Renal cortical epithelial cell (primary cell): ENCODE measurements at regions not wholly inside any gene's neighbourhood (a gene's known extent, or its start where the extent isn't known, plus 50 kb on each side); places are given as distances from the start of the nearest gene placed in this dataset.

ENCODE experiments used
- DNase-seq: peaks from one replicate; pipeline ENCODE4 v3.0.0-alpha.2; 2011; ENCODE audit warnings: low read depth

DNA sequence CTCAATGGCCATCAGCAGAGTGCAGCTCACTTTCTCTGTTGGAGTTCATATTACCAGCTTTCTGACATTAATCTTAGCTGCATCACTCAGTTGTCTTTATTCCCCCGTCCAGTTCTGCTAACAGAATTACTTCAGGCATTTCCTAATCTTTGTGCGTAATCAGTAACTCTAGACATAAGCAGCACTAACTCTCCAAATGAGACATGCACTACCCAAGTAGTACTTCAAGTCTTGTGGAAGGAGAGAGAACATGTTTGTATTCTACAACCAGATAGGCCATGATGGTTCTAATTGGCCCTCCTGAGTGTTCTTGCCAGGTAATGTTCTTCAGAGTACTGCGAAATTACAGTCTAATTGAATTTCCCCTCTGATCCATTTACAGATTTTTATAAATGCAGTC, 448.5 kb upstream of the RPS6KA3 start:
- DNase-seq: no peak

DNA sequence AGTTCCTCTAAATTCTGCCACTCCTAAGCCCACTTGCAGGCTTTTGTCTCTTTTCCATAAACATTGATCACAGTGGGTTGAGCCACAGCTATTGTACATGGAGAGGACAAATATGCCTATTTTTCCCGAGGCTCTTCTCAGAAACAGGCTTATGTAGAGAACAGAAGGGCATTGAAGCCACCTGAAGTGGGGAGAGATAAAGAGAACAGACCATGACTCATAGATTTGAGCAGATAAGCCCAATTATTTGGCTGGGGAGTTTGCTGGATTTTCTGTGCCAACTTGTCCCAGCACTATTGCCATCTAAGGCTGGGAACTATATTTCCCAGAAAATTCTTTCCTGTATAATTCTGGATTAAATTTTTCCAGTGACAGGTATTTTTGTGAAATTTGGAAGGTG, 446.1 kb upstream of the RPS6KA3 start:
- no peak for DNase-seq

DNA sequence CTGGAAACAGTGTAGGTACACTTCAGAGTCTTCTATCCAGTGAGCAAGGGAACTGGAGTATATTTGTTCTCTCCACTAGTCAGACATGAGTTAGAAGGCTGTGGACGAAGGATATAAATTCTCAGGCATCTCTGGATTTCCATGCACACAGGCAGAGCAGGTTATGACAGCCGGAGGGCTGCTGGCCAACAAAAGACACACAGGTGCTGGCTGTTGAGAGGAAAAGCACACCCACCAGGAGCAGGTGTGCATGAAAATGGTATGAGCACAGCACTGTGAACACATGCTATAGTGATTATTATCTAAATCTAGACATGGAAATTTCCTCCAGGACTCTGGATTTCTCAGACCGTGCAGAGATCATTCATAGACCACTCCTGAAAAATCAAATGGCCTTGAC, 444.7 kb upstream of the RPS6KA3 start:
- DNase-seq: no peak

GRCh38 chrX:20693078-20693477, 426.4 kb upstream of the RPS6KA3 start:
- DNase-seq: peak; percentile 48

DNA sequence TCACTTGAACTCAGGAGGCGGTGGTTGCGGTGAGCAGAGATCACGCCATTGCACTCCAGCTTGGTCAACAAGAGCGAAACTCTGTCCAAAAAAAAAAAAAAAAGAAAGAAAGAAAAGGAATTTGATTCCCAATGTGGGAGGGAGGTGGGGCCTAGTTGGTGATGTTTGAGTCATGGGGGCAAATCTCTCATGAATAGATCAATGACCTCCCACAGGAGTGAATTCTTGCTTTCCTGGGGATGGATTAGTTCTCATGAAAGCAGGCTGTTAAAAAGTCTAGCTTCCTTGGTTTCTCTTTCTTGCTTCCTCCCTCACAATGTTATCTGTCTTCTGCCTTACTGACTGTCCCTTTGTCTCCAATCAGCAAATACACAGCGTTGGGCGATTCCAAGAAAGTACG, 419.5 kb upstream of the RPS6KA3 start:
- no peak for DNase-seq

DNA sequence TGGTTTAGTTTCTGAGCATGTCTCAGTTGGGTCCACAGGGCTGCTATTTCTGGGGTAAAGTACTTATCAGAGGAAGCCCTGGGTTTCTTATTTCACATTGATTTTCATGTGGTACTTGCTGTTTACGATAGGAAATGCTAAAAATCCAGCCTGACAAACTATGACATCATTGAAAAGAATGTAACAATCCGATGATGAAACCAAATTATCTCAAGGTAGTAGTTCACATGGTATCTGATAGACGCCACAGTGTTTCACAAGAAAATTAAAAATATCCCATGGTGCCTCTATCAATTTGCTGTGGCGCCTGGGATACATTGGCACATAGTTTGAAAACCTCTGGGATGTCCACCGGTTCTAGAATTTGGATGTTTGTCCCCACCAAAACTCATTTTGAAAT, 418.9 kb upstream of the RPS6KA3 start:
- DNase-seq: no peak

DNA sequence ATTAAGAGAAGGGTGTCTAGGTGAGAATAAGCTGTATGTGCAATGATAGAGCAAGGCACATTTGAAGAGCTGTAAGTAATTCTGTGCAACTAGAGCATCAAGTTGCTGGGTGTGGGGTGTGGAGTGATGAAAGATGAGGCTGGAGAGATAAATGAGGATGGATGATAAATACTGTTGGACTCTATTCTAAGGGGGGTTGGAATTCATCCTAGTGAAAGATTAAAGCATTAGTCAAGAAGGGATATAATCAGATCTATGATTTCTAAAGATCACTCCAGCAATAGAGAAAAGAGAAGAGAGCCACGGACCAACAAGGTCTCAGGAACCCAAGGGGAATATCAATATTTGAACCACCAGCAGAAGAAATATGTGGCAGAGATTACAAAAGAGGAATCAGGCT, 415.0 kb upstream of the RPS6KA3 start:
- DNase-seq: no peak

DNA sequence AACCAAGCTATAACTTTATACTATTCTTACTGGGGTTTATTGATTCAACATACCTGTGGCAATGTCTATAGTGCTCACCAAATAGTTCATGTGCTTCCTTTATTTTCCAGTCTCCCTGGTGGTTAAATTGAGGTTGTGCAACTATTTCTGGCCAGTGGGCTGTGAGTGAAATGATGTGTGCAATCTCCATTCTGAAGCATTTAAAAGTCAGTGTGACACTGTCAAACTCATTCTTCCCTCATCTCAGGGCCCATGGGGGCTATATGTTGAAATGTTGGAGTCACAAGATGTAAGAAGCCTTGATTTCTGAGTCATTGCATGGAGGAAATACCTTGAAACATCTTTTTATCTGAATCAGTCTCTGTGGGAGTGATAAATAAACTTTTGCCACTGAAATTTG, 414.3 kb upstream of the RPS6KA3 start:
- DNase-seq: peak; percentile 70

DNA sequence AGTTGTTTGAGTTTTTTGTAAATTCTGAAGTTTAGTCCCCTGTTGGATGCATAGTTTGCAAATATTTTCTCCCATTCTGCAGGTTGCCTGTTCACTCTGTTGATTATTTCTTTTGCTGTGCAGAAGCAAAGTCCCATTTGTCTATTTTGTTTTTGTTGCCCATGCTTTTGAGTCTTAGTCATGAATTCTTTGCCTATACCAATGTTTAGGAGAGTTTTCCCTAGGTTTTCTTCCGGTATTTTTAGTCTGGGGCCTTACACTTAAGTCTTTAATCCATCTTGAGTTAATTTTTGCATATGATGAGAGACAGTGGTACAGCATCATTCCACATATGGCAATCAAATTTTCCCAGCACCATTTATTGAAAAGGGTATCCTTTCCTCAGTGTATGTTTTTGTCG, 405.8 kb upstream of the RPS6KA3 start:
- no peak for DNase-seq

DNA sequence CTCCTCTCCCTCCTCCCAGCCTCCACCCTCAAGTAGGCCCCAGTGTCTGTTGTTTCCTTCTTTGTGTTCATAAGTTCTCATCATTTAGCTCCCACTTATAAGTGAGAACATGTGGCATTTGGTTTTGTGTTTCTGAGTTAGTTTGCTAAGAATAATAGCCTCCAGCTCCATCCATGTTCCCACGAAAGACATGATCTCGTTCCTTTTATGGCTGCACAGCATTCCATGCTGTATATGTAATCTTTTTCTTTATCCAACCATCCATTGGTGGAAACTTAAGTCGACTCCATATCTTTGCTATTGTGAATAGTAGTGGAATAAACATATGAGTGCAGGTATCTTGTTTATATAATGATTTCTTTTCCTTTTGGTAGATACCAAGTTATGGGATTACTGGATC, 405.0 kb upstream of the RPS6KA3 start:
- peak; percentile 38 for DNase-seq

GRCh38 chrX:20670611-20671010, 403.9 kb upstream of the RPS6KA3 start:
- no peak for DNase-seq

DNA sequence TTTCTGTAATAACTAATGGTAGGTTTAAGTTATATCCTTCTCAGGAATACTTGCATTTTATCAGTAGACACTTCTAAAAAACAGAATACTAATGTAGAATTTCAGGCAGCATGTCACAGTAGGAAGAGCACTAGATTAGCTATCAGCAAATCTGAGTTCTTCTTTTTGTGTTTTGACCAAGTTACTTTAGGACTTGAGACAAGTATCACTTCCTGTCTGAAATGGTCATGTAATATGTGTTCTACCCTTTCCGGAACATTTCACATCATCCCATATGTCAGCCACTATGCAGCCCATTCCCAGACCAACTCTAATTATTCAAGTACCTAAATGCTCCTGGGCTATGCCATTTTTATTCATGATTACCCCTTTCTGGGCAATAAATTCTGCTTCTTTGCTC, 401.8 kb upstream of the RPS6KA3 start:
- DNase-seq: no peak

DNA sequence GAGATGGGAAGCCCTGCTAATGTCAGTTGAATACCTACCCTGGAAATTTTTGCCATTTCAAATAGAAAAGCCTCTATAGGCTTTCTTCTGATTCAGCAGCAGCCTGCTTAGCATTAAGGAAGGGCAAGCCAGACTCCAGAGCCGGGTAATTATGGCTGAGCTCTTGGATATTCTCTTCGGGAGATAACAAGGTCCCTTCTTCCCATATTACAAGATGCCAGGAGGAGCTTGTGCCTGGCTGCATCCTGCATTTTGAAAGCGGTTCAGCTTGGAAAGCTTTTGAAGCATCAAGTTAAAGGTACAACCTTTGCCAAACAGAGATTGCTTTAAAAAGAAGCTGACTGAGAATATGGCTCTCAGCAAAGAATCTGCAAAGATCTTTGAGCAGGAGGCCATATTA, 399.6 kb upstream of the RPS6KA3 start:
- no peak for DNase-seq

GRCh38 chrX:20665481-20665880, 398.8 kb upstream of the RPS6KA3 start:
- no peak for DNase-seq

DNA sequence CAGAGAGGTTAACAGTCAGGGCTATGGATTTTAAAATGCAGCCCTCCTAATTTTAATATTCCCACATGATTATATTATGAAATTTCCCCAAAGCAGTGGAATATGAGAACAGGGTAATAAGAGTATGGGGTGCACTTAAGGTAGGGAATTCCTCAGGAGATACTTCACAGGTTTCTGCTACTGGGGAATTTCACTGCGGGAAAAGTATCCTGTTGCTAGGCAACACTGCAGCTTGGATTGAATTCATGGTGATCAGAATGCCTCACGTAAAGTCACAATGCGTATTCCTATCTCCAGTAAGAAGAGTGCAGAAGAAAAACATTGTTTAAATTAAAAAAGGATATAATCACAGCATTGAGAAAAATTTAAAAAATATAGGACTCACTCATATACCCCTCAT, 398.1 kb upstream of the RPS6KA3 start:
- peak; percentile 44 for DNase-seq

GRCh38 chrX:20664131-20664530, 397.4 kb upstream of the RPS6KA3 start:
- no peak for DNase-seq

DNA sequence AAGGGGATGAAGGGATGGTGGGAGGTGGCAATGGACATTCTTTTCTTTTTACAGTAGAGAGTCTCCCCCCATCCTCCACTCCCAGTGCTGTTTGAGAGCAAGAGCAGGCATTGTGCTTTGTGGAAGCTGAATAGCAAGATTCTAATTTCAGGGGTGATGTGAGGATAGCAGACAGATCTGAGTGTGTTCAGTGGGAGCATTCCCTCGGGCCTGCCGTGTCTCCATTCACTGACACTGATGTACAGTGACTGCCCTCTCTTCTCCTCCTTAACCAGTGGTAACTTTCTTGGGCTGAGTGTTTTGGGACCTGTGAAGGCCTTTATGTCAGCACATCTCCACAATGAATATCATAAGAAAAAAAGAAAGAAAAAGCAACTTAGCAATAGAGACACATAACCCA, 396.6 kb upstream of the RPS6KA3 start:
- no peak for DNase-seq

GRCh38 chrX:20656721-20657120, 390.0 kb upstream of the RPS6KA3 start:
- DNase-seq: no peak

- peak; percentile 9 for DNase-seq
These were observed 387.9 kb upstream of the RPS6KA3 start for GRCh38 chrX:20654596-20655106.

DNA sequence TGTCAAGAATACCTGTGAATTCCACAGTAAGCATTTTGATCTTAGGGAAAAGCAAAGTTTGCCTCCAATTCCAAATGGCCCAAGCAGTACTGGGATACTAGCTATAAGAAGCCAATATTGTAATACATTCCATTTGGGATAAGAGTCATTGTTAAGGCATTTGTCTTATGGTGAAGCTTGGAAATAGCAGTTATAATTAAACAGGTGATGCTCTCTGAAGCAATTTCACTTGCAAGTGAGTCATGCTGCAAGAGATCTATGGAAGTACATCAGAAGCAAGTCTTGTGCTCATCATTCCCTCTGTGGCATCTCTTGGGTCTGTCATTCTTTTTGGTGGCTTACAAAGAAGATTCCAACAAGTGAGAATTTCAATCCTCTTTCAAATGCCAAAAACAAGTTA, 386.4 kb upstream of the RPS6KA3 start:
- peak; percentile 60 for DNase-seq

- no peak for DNase-seq
These were observed 375.2 kb upstream of the RPS6KA3 start for GRCh38 chrX:20641954-20642353.

- DNase-seq: no peak
These were observed 372.4 kb upstream of the RPS6KA3 start for GRCh38 chrX:20639115-20639514.

DNA sequence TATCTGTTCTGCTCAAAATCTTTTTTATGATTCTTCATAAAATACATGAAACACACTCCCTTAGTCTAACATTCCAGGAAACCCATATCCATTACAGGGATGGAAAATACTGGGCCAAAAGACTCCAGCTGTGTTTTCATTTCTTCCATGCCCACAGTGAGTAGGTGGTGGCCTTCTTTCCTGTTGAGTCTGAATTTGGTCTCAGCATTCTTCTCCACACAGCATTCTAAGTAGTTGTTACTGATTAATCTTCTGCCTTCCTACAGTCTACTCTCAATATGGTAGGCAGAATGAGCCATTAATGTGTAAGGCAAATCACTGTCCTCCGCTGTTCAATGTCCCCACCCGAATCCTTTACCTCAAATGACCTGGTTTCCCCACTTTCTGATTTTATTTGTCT, 370.6 kb upstream of the RPS6KA3 start:
- DNase-seq: peak; percentile 77

DNA sequence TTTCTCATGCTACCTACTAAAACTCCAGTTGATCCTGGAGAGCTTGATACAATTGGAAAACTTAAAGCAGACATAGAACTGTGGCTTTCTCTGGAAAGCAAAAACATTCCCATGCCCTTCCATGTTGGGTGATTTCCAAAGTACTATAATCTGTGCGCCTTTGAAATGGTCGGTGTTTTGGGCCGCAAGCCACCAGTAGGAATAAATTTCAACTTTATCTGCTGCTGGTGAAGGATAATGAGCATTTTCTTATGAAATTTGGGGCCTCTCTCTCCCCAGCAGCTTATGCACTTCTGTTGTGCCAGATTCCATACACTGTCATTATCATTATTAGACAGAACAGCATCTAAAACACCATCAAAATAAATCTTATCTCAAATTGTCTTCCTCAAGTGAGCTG, 366.7 kb upstream of the RPS6KA3 start:
- DNase-seq: no peak

DNA sequence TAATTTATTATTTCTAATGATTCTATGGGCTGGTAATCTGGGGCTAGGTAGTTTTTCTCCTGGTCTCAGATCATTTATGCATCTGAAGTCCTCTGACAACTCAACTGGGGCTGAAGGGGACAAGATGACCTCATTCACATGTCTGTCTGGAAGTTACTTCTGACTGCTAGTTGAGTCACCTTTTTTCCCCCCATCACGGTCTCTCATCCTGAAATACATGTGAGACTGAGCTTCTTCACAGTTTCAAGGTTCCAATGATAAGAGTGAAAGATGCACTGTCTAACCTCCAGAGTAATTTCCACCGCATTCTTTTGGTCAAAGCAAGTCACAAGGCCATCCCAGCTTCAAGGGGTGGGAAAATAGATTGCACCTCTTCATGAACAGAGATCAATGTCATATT, 356.7 kb upstream of the RPS6KA3 start:
- DNase-seq: peak; percentile 68
